ENCODE measurements at regions not wholly inside any gene's neighbourhood (a gene's known extent, or its start where the extent isn't known, plus 50 kb on each side); places are given as distances from the start of the nearest gene placed in this dataset.

DNA sequence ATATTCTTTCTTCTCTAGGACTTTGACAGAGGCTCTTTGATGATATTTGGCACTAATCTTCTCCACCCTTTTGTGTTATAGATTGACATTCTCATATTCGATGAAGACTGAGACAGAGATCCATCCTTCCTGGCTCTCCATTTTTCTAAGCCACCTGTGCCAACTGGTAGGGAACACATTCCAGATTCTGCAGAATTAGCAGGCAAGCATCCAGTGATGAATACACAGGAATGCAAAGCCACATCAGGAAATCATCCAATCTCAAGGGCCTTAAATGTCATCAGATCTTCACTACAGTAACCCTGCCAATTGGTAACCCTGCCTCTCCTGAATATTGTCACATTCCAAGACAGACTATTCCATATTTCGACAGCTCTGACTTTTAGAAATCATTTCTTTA lies 718.4 kb upstream of the API5 start:
- no peak for DNase-seq (ENCODE audit: low read depth in 2 of 2)

DNA sequence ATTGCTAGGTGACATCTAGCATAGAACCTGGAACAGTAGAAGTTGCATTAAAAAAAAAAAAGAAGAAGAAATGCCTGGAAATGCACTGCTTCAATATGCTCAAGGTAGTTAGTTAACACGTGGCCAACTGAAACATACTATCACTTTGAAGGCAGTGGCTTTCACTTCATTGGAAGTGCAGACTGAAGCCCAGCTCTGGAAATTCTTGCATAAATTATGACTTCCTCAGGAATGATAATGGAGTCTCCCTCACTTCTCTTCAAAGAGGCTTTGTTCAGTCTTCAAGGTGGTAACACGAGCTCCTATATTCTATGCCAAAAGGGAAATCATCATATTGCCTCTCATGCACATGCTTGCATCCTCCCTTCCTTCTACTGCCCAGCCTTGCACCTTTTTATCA lies 715.9 kb upstream of the API5 start:
- no peak for DNase-seq (ENCODE audit: low read depth in 2 of 2)

GRCh38 chr11:42596576-42597145 lies 715.1 kb upstream of the API5 start:
- DNase-seq (ENCODE audit: low read depth in 2 of 2): no peak

DNA sequence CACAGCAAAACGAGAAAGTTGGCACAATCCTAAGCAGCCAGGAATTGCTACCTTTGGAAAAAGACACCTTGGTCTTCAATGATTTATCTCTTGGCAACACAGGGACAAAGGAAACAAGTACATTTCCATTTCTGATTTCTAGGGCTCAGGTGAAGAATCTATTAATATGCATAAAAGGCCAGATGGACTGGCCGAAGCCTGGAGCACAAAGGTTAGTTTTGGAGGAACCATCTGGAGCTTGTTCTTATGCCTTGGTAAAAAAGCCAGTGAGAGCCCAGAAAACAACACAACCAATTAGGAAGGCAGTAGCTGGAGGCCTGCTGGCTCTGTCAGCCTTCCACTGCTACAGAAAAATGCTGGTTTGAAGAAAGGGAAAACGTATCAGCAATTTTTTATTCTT lies 713.5 kb upstream of the API5 start:
- no peak for DNase-seq (ENCODE audit: low read depth in 2 of 2)

GRCh38 chr11:42620796-42621195 lies 691.0 kb upstream of the API5 start:
- no peak for DNase-seq (ENCODE audit: low read depth in 2 of 2)

DNA sequence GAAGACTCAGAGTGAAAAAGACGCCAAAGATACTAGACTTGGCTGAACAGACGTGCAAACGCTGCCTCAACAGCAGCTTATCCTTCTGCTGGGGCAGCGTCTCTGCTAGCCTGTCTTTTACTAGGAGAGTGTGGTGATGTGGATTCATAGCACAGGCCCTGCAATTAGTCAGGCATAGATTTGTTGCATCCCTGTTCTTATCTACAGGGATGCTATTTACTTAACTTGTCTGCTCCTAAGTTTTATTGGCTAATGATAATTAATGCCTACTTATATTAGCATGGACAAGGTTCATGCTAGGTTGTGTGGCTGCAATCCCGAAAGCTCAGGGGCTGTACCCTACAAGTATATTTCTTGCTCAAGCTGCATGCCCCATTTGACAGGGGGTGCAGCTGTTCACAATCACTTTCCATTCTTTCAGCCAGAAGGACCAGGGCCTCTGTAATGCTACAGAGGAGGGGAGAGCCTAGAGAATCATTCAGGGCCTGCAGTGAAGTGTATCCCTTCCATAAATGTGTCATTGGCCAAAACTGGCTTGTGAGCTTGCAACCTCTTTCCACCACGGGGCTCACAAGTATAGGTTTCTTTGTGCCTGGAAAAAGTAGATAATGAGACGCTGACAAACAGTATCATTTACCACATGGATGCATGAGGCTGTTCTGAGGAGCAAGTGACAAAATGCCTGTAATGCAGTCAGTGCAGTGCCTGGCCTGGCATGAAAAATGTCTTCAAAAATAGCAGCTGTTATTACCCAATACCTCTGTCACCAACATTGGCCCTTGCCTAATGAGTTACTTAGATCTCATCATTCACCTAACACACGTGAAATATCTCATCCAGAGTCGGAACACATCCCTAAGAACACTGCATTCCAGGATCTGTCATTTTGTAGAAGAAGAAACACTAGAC lies 685.8 kb upstream of the API5 start:
- no peak for DNase-seq (ENCODE audit: low read depth in 2 of 2)

- DNase-seq (ENCODE audit: low read depth in 2 of 2): peak; percentile 12 to 23
Observed at GRCh38 chr11:42631220-42631843, 680.5 kb upstream of the API5 start.

GRCh38 chr11:42646959-42647358 lies 664.8 kb upstream of the API5 start:
- DNase-seq (ENCODE audit: low read depth in 2 of 2): no peak

- DNase-seq (ENCODE audit: low read depth in 2 of 2): no peak
Observed at GRCh38 chr11:42647993-42648392, 663.8 kb upstream of the API5 start.

- no peak for DNase-seq (ENCODE audit: low read depth in 2 of 2)
Observed at GRCh38 chr11:42651621-42652020, 660.2 kb upstream of the API5 start.

- no peak for DNase-seq (ENCODE audit: low read depth in 2 of 2)
Observed at GRCh38 chr11:42657169-42657568, 654.6 kb upstream of the API5 start.

DNA sequence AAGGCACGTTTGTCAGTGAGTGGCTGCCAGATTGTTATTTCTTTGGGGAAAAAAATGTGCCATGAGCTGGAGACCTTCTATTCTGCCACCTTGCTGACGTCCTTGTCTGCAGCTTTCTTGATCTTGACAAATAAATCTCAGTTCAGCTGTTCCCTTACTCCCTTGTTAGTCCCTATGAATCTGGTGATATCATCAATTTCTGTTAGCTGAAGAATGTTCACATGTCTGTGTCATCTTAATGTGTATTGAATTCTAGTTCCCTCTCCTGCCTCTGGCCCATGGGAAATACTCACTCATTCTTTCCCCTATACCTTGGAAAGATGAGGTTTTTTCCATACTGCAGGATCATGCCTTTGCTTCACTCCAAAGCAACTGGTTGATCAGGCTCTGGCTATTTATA lies 649.9 kb upstream of the API5 start:
- DNase-seq (ENCODE audit: low read depth in 2 of 2): no peak

DNA sequence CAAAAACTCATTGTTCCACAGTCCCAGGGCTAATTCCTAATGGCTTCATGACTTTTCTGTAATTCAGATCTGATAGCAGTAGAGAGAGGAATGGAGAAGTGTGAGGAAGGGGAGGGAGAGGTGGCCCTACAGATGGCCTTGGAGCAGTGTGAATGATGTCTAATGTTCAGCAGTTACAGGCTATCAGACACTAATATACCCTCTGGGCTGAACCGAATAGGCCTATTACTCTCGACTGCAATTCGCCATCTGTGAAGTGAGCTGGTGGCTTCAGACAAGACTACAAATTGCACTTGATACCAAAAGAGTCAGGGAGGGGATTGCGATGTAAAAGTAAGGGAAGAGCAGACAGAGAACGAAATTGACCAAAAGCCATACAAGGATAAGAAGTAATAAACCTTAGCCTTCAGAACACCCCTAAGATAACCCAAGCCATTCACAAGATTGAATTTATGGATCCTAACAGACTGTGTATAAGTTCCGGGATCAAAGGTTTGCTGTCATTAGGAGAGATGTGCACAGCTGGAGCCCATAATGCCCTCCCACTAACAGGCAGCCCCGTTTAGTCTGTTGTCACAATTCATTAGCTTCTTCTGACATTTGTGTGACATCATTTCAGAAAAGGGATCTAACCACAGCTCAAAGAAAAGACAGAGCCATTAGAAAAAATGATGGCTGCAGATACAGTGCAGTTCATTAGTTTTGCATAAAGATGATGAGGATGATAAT lies 642.4 kb upstream of the API5 start:
- no peak for DNase-seq (ENCODE audit: low read depth in 2 of 2)

GRCh38 chr11:42674436-42674835 lies 637.4 kb upstream of the API5 start:
- DNase-seq (ENCODE audit: low read depth in 2 of 2): no peak

DNA sequence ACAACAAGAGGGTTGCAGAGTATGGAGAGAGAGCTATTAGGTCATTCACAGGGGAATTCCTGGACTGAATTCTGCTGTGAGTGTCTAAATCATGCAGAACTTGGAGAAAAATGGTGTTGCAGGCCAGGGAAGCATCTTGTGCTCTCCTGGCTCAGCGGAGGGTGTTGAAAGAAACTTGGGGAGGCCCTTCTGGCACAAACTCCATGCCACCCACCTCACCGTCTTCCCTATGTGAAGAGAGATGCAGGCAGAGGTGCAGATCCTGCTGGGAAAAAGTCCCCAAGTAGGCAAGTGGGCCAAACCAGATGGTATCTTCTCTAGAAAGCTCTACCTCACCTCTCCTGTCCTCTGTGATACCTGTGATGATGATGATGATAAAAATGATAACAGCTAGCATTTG lies 604.3 kb upstream of the API5 start:
- DNase-seq (ENCODE audit: low read depth in 2 of 2): no peak

GRCh38 chr11:42709216-42709615 lies 602.6 kb upstream of the API5 start:
- no peak for DNase-seq (ENCODE audit: low read depth in 2 of 2)

- DNase-seq (ENCODE audit: low read depth in 2 of 2): no peak
Observed at GRCh38 chr11:42713279-42713678, 598.5 kb upstream of the API5 start.

- no peak for DNase-seq (ENCODE audit: low read depth in 2 of 2)
Observed at GRCh38 chr11:42713753-42714152, 598.0 kb upstream of the API5 start.

GRCh38 chr11:42720716-42721563 lies 590.9 kb upstream of the API5 start:
- no peak for DNase-seq (ENCODE audit: low read depth in 2 of 2)

DNA sequence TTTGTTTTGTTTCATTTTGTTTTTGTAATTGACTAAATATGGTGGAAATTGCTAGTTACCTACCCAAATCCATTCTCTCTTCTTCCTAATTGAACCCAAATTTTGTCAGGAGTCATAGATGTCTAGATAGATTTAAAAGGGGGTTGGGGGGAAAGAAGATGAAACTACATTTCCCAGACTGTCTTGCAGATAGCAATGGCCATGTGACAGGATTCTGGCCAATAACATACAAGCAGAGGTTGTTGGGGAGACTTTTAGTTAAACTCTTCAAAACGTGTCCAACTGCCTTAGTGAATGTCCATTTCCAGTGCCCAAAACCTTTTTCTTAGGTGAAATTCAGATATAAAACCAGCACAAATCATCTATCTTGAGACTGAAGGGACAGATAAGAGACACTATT lies 583.9 kb upstream of the API5 start:
- no peak for DNase-seq (ENCODE audit: low read depth in 2 of 2)

GRCh38 chr11:42762348-42762747 lies 549.4 kb upstream of the API5 start:
- no peak for DNase-seq (ENCODE audit: low read depth in 2 of 2)

Measured in fibroblast of skin of left biceps (primary cell).